Parathyroid adenoma (tissue), 2 donors: ENCODE measurements at regions not wholly inside any gene's neighbourhood (a gene's known extent, or its start where the extent isn't known, plus 50 kb on each side); places are given as distances from the start of the nearest gene placed in this dataset.

Experiments used
- H2AFZ ChIP-seq: fragments of 300-600 bp; sonication (generic); one replicate; pipeline ENCODE4 v1.7.0; 2017; ENCODE audit warnings: antibody characterized with exemption, mild to moderate bottlenecking
- H3K27ac ChIP-seq: fragments of 300-600 bp; sonication (generic); one replicate; pipeline ENCODE4 v1.7.0; 2017
- H3K27me3 ChIP-seq: fragments of 300-600 bp; sonication (generic); one replicate; pipeline ENCODE4 v1.7.0; 2017; ENCODE audit warnings: low read length; ENCODE audit not compliant: control insufficient read depth, insufficient read depth
- H3K36me3 ChIP-seq: fragments of 300-600 bp; sonication (generic); one replicate; pipeline ENCODE4 v1.7.0; 2017; ENCODE audit warnings: low read length; ENCODE audit not compliant: control insufficient read depth, insufficient read depth
- H3K4me1 ChIP-seq: fragments of 300-600 bp; sonication (generic); one replicate; pipeline ENCODE4 v1.7.0; 2017; ENCODE audit warnings: control low read depth
- H3K4me2 ChIP-seq: fragments of 300-600 bp; sonication (generic); one replicate; pipeline ENCODE4 v1.7.0; 2017; ENCODE audit warnings: low read length
- H3K4me3 ChIP-seq: fragments of 300-600 bp; sonication (generic); one replicate; pipeline ENCODE4 v1.7.0; 2017; ENCODE audit warnings: low read depth, low read length
- H3K79me2 ChIP-seq: fragments of 300-600 bp; sonication (generic); one replicate; pipeline ENCODE4 v1.7.0; 2017; ENCODE audit warnings: control low read depth
- H3K9ac ChIP-seq: fragments of 300-600 bp; sonication (generic); one replicate; pipeline ENCODE4 v1.7.0; 2017; ENCODE audit warnings: mild to moderate bottlenecking
- H3K9me3 ChIP-seq: fragments of 300-600 bp; sonication (generic); one replicate; pipeline ENCODE4 v1.7.0; 2017; ENCODE audit warnings: low read length; ENCODE audit not compliant: control insufficient read depth
- TF ChIP-seq, protein P1 (sequence below): fragments of 300-600 bp; sonication (generic); IDR thresholded peaks from one replicate; pipeline ENCODE4 v1.7.0; 2017; ENCODE audit warnings: antibody characterized with exemption, mild to moderate bottlenecking
- donor health status: primary hyperparathyroidism.

DNA sequence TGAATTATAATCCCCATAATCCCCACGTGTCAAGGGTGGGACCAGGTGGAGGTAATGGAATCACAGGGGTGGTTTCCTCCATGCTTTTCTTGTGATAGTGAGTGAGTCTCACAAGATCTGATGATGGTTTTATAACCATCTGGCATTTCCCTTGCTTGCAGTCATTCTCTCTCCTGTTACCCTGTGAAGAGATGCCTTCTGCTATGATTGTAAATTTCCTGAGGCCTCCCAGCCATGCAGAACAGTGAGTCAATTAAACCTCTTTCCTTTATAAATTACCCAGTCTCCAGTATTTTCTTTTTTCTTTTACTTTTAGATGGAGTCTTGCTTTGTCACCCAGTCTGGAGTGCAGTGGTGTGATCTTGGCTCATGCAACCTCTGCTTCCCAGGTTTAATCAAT is 182.7 kb upstream of the SEMA6A start:
- Histone ChIP-seq H3K27ac (no peak overlapping the region), H3K4me1 (no peaks in the 10 kb centered on the region), H3K79me2 (no peaks in the 10 kb centered on the region), H2AFZ (no peak overlapping the region), H3K4me3 (no peak overlapping the region), H3K9me3 (no peaks in the 10 kb centered on the region), H3K27me3 (no peaks in the 10 kb centered on the region), H3K36me3 (no peaks in the 10 kb centered on the region), H3K4me2 (no peak overlapping the region), H3K9ac (no peak overlapping the region)
- TF ChIP-seq, protein P1, sequence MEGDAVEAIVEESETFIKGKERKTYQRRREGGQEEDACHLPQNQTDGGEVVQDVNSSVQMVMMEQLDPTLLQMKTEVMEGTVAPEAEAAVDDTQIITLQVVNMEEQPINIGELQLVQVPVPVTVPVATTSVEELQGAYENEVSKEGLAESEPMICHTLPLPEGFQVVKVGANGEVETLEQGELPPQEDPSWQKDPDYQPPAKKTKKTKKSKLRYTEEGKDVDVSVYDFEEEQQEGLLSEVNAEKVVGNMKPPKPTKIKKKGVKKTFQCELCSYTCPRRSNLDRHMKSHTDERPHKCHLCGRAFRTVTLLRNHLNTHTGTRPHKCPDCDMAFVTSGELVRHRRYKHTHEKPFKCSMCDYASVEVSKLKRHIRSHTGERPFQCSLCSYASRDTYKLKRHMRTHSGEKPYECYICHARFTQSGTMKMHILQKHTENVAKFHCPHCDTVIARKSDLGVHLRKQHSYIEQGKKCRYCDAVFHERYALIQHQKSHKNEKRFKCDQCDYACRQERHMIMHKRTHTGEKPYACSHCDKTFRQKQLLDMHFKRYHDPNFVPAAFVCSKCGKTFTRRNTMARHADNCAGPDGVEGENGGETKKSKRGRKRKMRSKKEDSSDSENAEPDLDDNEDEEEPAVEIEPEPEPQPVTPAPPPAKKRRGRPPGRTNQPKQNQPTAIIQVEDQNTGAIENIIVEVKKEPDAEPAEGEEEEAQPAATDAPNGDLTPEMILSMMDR, result no peak

DNA sequence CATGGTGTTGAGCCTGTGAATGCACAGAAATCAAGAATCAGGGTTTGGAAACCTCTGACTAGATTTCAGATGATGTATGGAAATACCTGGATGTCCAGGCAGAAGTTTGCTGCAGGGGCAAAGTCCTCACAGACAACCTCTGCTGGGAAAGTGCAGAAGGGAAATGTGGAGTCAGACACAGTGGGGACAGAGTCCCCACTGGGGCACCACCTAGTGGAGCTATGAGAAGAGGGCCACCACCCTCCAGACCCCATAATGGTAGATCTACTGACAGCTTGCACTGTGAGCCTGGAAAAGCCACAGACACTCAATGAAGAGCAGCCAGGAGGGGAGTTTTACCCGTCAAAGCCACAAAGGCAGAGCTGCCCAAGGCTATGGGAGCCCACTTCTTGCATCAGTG is 181.9 kb upstream of the SEMA6A start:
- Histone ChIP-seq H3K79me2 (no peaks in the 10 kb centered on the region), H3K27me3 (no peaks in the 10 kb centered on the region), H3K9ac (no peak overlapping the region), H2AFZ (no peak overlapping the region), H3K9me3 (no peaks in the 10 kb centered on the region), H3K4me1 (no peaks in the 10 kb centered on the region), H3K27ac (no peak overlapping the region), H3K36me3 (no peaks in the 10 kb centered on the region), H3K4me3 (no peak overlapping the region), H3K4me2 (no peak overlapping the region)
- TF ChIP-seq, protein P1, result no peak

DNA sequence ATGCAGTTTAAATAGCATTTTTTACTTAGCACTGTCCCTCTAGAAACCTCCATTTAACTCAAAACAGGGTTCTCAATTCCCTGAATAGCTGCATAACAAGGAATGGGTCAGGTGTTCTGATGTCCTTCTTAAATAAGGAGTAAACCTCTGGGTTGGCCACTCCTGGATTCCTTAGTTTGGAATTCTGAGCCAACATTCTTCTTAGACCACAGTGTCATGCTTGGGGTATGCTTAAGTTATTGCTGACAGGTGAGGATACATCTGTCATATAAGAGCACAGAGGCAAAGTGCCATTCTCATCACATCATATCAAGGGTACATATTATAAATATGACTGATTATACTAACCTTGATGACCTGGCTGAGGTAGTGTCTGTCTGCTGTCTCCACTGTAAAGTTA is 179.9 kb upstream of the SEMA6A start:
- no peak overlapping the region for H3K4me3 ChIP-seq
- H3K36me3 ChIP-seq, result no peaks in the 10 kb centered on the region
- no peaks in the 10 kb centered on the region for H3K9me3 ChIP-seq
- H3K4me1 ChIP-seq, result no peaks in the 10 kb centered on the region
- H3K27me3 ChIP-seq, result no peaks in the 10 kb centered on the region
- H3K4me2 ChIP-seq, result no peak overlapping the region
- H3K9ac ChIP-seq, result no peak overlapping the region
- TF ChIP-seq, protein P1, result no peak
- H3K79me2 ChIP-seq, result no peaks in the 10 kb centered on the region
- no peak overlapping the region for H3K27ac ChIP-seq
- no peak overlapping the region for H2AFZ ChIP-seq

DNA sequence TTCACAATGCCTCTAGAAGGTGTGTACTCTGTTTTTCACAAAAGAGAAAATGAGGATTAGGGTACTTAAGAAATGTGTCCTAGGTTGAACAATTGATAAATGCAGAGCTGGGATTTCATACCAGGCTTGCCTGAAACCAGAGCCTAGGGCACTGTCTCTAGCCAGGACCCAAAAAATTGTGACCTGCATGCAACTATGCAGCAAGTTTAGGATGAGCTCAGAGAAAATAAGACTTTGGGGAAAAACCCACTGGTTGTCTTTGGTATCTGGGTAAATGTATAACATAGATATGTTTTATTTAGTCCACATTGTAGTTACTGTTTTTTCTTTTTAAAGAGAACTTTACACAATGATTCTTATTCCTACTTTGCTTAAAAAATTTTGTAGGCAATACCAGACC is 177.1 kb upstream of the SEMA6A start:
- no peaks in the 10 kb centered on the region for H3K4me1 ChIP-seq

More for the DNA sequence above, 177.1 kb upstream of the SEMA6A start:
- H3K36me3 ChIP-seq, result no peaks in the 10 kb centered on the region
- H3K4me2 ChIP-seq, result no peak overlapping the region
- H3K4me3 ChIP-seq, result no peak overlapping the region
- no peak overlapping the region for H3K9ac ChIP-seq
- H2AFZ ChIP-seq, result no peak overlapping the region
- H3K27ac ChIP-seq, result no peak overlapping the region
- no peaks in the 10 kb centered on the region for H3K27me3 ChIP-seq
- TF ChIP-seq, protein P1, result no peak
- no peaks in the 10 kb centered on the region for H3K79me2 ChIP-seq
- no peaks in the 10 kb centered on the region for H3K9me3 ChIP-seq
